GM23338 (cell line): ENCODE measurements at regions not wholly inside any gene's neighbourhood (a gene's known extent, or its start where the extent isn't known, plus 50 kb on each side); places are given as distances from the start of the nearest gene placed in this dataset.

Source experiments
- ATAC-seq: fragments of 200-7000 bp; cut with Tn5 transposase; 3 replicates; pipeline ENCODE4 v1.9.1; 2020
- DNase-seq: peaks from one replicate; pipeline ENCODE4 v3.0.0-alpha.2; 2015; ENCODE audit warnings: low spot score
- H2AFZ ChIP-seq: fragments of 200-600 bp; sonication (generic); 2 replicates; pipeline ENCODE4 v1.8.0; 2016; ENCODE audit warnings: antibody characterized with exemption, mild to moderate bottlenecking, moderate library complexity
- H3F3A ChIP-seq: fragments of 200-600 bp; sonication (generic); replicated peaks from 2 replicates; pipeline ENCODE4 v1.8.0; 2017; ENCODE audit warnings: antibody characterized with exemption, mixed run types, low read depth
- H3K27ac ChIP-seq: fragments of 200-600 bp; sonication (generic); 2 replicates; pipeline ENCODE4 v1.6.1; 2016; ENCODE audit warnings: low read depth
- H3K27me3 ChIP-seq: fragments of 200-600 bp; sonication (generic); 2 replicates; pipeline ENCODE4 v1.8.0; 2016; ENCODE audit warnings: mild to moderate bottlenecking, mixed run types, moderate library complexity; ENCODE audit not compliant: insufficient read depth
- H3K36me3 ChIP-seq: fragments of 200-600 bp; sonication (generic); 2 replicates; pipeline ENCODE4 v1.8.0; 2016; ENCODE audit warnings: mild to moderate bottlenecking; ENCODE audit not compliant: insufficient read depth
- H3K4me1 ChIP-seq: fragments of 200-600 bp; sonication (generic); 2 replicates; pipeline ENCODE4 v1.8.0; 2016; ENCODE audit warnings: mild to moderate bottlenecking, moderate library complexity; ENCODE audit not compliant: insufficient read depth
- H3K4me2 ChIP-seq: fragments of 200-600 bp; sonication (generic); 2 replicates; pipeline ENCODE4 v1.7.1; 2017; ENCODE audit warnings: mixed run types
- H3K4me3 ChIP-seq: fragments of 200-600 bp; sonication (generic); 2 replicates; pipeline ENCODE4 v1.6.1; 2016; ENCODE audit warnings: mixed run types
- H3K79me2 ChIP-seq: fragments of 200-600 bp; sonication (generic); replicated peaks from 2 replicates; pipeline ENCODE4 v1.8.0; 2017; ENCODE audit warnings: mild to moderate bottlenecking; ENCODE audit not compliant: insufficient read depth
- H3K9me2 ChIP-seq: fragments of 200-600 bp; sonication (generic); 2 replicates; pipeline ENCODE4 v1.8.0; 2017; ENCODE audit not compliant: insufficient read depth
- H4K20me1 ChIP-seq: fragments of 200-600 bp; sonication (generic); replicated peaks from 2 replicates; pipeline ENCODE4 v1.8.0; 2017; ENCODE audit warnings: mild to moderate bottlenecking; ENCODE audit not compliant: insufficient read depth
- H3K27ac Mint-ChIP-seq: 2 replicates; pipeline ENCODE4 v1.8.0; 2020; ENCODE audit warnings: inconsistent platforms, mild to moderate bottlenecking, moderate library complexity, mixed read lengths
- H3K27me3 Mint-ChIP-seq: 3 replicates; pipeline ENCODE4 v1.8.0; 2022; ENCODE audit warnings: low read depth, mild to moderate bottlenecking, moderate library complexity, mixed read lengths, inconsistent platforms; ENCODE audit not compliant: insufficient read depth, poor library complexity
- H3K36me3 Mint-ChIP-seq: 3 replicates; pipeline ENCODE4 v1.8.0; 2021; ENCODE audit warnings: low read depth, mild to moderate bottlenecking, inconsistent platforms, moderate library complexity, mixed read lengths
- H3K4me1 Mint-ChIP-seq: 3 replicates; pipeline ENCODE4 v1.8.0; 2020; ENCODE audit warnings: mild to moderate bottlenecking, inconsistent platforms, mixed read lengths
- H3K4me3 Mint-ChIP-seq: 3 replicates; pipeline ENCODE4 v1.8.0; 2021; ENCODE audit warnings: moderate library complexity, mild to moderate bottlenecking, inconsistent platforms, mixed read lengths
- H3K9me3 Mint-ChIP-seq: 3 replicates; pipeline ENCODE4 v1.8.0; 2020; ENCODE audit warnings: moderate library complexity, mild to moderate bottlenecking, inconsistent platforms, mixed read lengths
- JUNB ChIP-seq: IDR thresholded peaks from one replicate; pipeline ENCODE4 v1.6.1; 2016; ENCODE audit warnings: antibody characterized with exemption; ENCODE audit not compliant: unreplicated experiment
- NANOG ChIP-seq: IDR thresholded peaks from 2 replicates; pipeline ENCODE4 v1.6.1; 2016; ENCODE audit warnings: antibody characterized with exemption, borderline replicate concordance
- REST ChIP-seq: IDR thresholded peaks from one replicate; pipeline ENCODE4 v1.6.1; 2018; ENCODE audit warnings: antibody characterized with exemption; ENCODE audit not compliant: unreplicated experiment
- STAT1 ChIP-seq: IDR thresholded peaks from one replicate; pipeline ENCODE4 v1.6.1; 2016; ENCODE audit warnings: antibody characterized with exemption; ENCODE audit not compliant: unreplicated experiment
- ZNF114 ChIP-seq: fragments of 250-450 bp; sonication (Bioruptor Pico); IDR thresholded peaks from 2 replicates; pipeline ENCODE4 v1.5.0; 2020; ENCODE audit warnings: mild to moderate bottlenecking, moderate library complexity
- ZNF462 ChIP-seq: fragments of 250-450 bp; sonication (Bioruptor Pico); IDR thresholded peaks from 2 replicates; pipeline ENCODE4 v1.5.0; 2020; ENCODE audit warnings: mild to moderate bottlenecking, moderate library complexity

GRCh38 chr2:47309472-47309951 is 59.6 kb upstream of the EPCAM start (continued):
- TF ChIP-seq ZNF462 (CRISPR knock-in tag) (no peak), REST (no peak), STAT1 (no peak)

GRCh38 chr2:47307066-47307465 is 62.0 kb upstream of the EPCAM start:
- H3K4me2 ChIP-seq = no peak overlapping the region
- no peaks in the 10 kb centered on the region for H4K20me1 ChIP-seq
- H3K27me3 Mint-ChIP-seq = peaks cover 7% of the 10 kb centered on the region
- H3K36me3 ChIP-seq = no peaks in the 10 kb centered on the region
- H3K27ac Mint-ChIP-seq = no peak overlapping the region
- no peaks in the 10 kb centered on the region for H3K9me2 ChIP-seq
- H2AFZ ChIP-seq = no peak overlapping the region
- ATAC-seq = no peak
- no peak overlapping the region for H3K27ac ChIP-seq
- DNase-seq = no peak
- H3K9me3 Mint-ChIP-seq = no peaks in the 10 kb centered on the region
- H3K4me1 ChIP-seq = peaks cover 25% of the 10 kb centered on the region
- no peaks in the 10 kb centered on the region for H3K27me3 ChIP-seq
- H3F3A ChIP-seq = no peaks in the 10 kb centered on the region
- TF ChIP-seq JUNB (no peak), REST (no peak), ZNF114 (CRISPR knock-in tag) (no peak), STAT1 (no peak), NANOG (no peak)
- H3K36me3 Mint-ChIP-seq = no peaks in the 10 kb centered on the region
- no peak overlapping the region for H3K4me3 Mint-ChIP-seq
- peaks cover 23% of the 10 kb centered on the region for H3K4me1 Mint-ChIP-seq
- H3K79me2 ChIP-seq = no peaks in the 10 kb centered on the region
- H3K4me3 ChIP-seq = no peak overlapping the region
